ENCODE measurements at regions not wholly inside any gene's neighbourhood (a gene's known extent, or its start where the extent isn't known, plus 50 kb on each side); places are given as distances from the start of the nearest gene placed in this dataset.
A peak's percentile ranks its signal among the peaks of the same experiment; 100 is the strongest.
"Not testable (repeated sequence)": the region's sequence is repeated elsewhere in the genome, so short reads cannot be mapped to it uniquely, and the experiment has no call there.

GRCh38 chr7:68712956-68713495 lies 885.2 kb upstream of the AUTS2 start:
- Histone ChIP-seq H3K4me3 (no peak overlapping the region), H4K20me1 (no peaks in the 10 kb centered on the region), H3K4me1 (peaks cover 0 to 4% (median under 1%) of the 10 kb centered on the region in 10 experiments; a peak in 5 of 20 replicates), H3K9ac (no peak overlapping the region), H3K27ac (no peak overlapping the region), H3K36me3 (no peaks in the 10 kb centered on the region), H3K4me2 (no peak overlapping the region), H3K27me3 (no peaks in the 10 kb centered on the region), H3K9me3 (replicated peaks in 1 of 11) (peaks cover 0 to 14% (median 0%) of the 10 kb centered on the region in 11 experiments; a peak in 7 of 22 replicates)
- TF ChIP-seq Cebpa-rat (IDR thresholded peaks at IDR 0.05): no peak

- not testable (repeated sequence) for H3K9ac ChIP-seq; H3K36me3 ChIP-seq; H3K27me3 ChIP-seq; H3K9me3 ChIP-seq (replicated peaks in 1 of 11); H3K27ac ChIP-seq; H3K4me2 ChIP-seq; H3K4me1 ChIP-seq; H4K20me1 ChIP-seq; H3K4me3 ChIP-seq
These were observed 884.1 kb upstream of the AUTS2 start for GRCh38 chr7:68714135-68714534.

GRCh38 chr7:68715907-68716306 lies 882.4 kb upstream of the AUTS2 start:
- no peak for TF ChIP-seq Cebpa-rat (IDR thresholded peaks at IDR 0.05)
- H3K4me2 ChIP-seq: no peak overlapping the region
- H3K4me1 ChIP-seq: peaks cover 0 to 6% (median 3%) of the 10 kb centered on the region in 10 experiments; a peak in 11 of 20 replicates
- no peaks in the 10 kb centered on the region for H3K27me3 ChIP-seq
- H3K36me3 ChIP-seq: no peaks in the 10 kb centered on the region
- no peaks in the 10 kb centered on the region for H4K20me1 ChIP-seq
- no peak overlapping the region for H3K9ac ChIP-seq
- H3K4me3 ChIP-seq: no peak overlapping the region
- H3K27ac ChIP-seq: no peak overlapping the region
- H3K9me3 ChIP-seq (replicated peaks in 1 of 11): no peaks in the 10 kb centered on the region

GRCh38 chr7:68717176-68717575 lies 881.1 kb upstream of the AUTS2 start:
- no peak overlapping the region for H3K27ac ChIP-seq
- no peaks in the 10 kb centered on the region for H3K27me3 ChIP-seq
- H3K4me3 ChIP-seq: no peak overlapping the region
- H3K9ac ChIP-seq: no peak overlapping the region
- H4K20me1 ChIP-seq: no peaks in the 10 kb centered on the region
- H3K9me3 ChIP-seq (replicated peaks in 1 of 11): no peaks in the 10 kb centered on the region
- no peak overlapping the region for H3K4me2 ChIP-seq
- TF ChIP-seq Cebpa-rat (IDR thresholded peaks at IDR 0.05): no peak
- no peaks in the 10 kb centered on the region for H3K36me3 ChIP-seq
- H3K4me1 ChIP-seq: peaks cover 0 to 9% (median 5%) of the 10 kb centered on the region in 10 experiments; a peak in 11 of 20 replicates

GRCh38 chr7:68718097-68718551 lies 880.2 kb upstream of the AUTS2 start:
- TF ChIP-seq Cebpa-rat (IDR thresholded peaks at IDR 0.05): no peak
- no peaks in the 10 kb centered on the region for H3K27me3 ChIP-seq
- H3K4me3 ChIP-seq: no peak overlapping the region
- no peak overlapping the region for H3K27ac ChIP-seq
- no peak overlapping the region for H3K4me2 ChIP-seq
- H3K36me3 ChIP-seq: no peaks in the 10 kb centered on the region
- no peaks in the 10 kb centered on the region for H3K9me3 ChIP-seq (replicated peaks in 1 of 11)
- H3K4me1 ChIP-seq: peaks cover 0 to 9% (median 5%) of the 10 kb centered on the region in 10 experiments; a peak in 11 of 20 replicates
- no peaks in the 10 kb centered on the region for H4K20me1 ChIP-seq
- no peak overlapping the region for H3K9ac ChIP-seq

- no peak for TF ChIP-seq Cebpa-rat (IDR thresholded peaks at IDR 0.05)
- H3K9me3 ChIP-seq (replicated peaks in 1 of 11): no peaks in the 10 kb centered on the region
- H3K36me3 ChIP-seq: no peaks in the 10 kb centered on the region
- no peaks in the 10 kb centered on the region for H3K27me3 ChIP-seq
- no peak overlapping the region for H3K27ac ChIP-seq
- no peaks in the 10 kb centered on the region for H4K20me1 ChIP-seq
- H3K4me3 ChIP-seq: no peak overlapping the region
- H3K4me2 ChIP-seq: peak overlapping the region in 6 of 11 experiments; percentile 14 to 40 (median 24); a peak in 7 of 22 replicates
- no peak overlapping the region for H3K9ac ChIP-seq
- H3K4me1 ChIP-seq: peaks cover 0 to 9% (median 5%) of the 10 kb centered on the region in 10 experiments; a peak in 11 of 20 replicates
These were observed 877.6 kb upstream of the AUTS2 start for GRCh38 chr7:68720697-68721096.

- no peaks in the 10 kb centered on the region for H3K9me3 ChIP-seq (replicated peaks in 1 of 11)
- H3K9ac ChIP-seq: no peak overlapping the region
- no peaks in the 10 kb centered on the region for H3K36me3 ChIP-seq
- no peaks in the 10 kb centered on the region for H3K27me3 ChIP-seq
- no peaks in the 10 kb centered on the region for H4K20me1 ChIP-seq
- H3K4me2 ChIP-seq: no peak overlapping the region
- TF ChIP-seq Cebpa-rat (IDR thresholded peaks at IDR 0.05): no peak
- H3K4me3 ChIP-seq: no peak overlapping the region
- H3K27ac ChIP-seq: no peak overlapping the region
- peaks cover 0 to 9% (median 5%) of the 10 kb centered on the region in 10 experiments; a peak in 11 of 20 replicates for H3K4me1 ChIP-seq
These were observed 876.2 kb upstream of the AUTS2 start for GRCh38 chr7:68722044-68722443.

- peak overlapping the region in 1 of 11 experiments; percentile 34; a peak in 1 of 22 replicates for H3K27ac ChIP-seq
- no peak overlapping the region for H3K4me3 ChIP-seq
- no peaks in the 10 kb centered on the region for H4K20me1 ChIP-seq
- H3K27me3 ChIP-seq: no peaks in the 10 kb centered on the region
- no peak overlapping the region for H3K9ac ChIP-seq
- TF ChIP-seq Cebpa-rat (IDR thresholded peaks at IDR 0.05): no peak
- H3K9me3 ChIP-seq (replicated peaks in 1 of 11): no peaks in the 10 kb centered on the region
- no peak overlapping the region for H3K4me2 ChIP-seq
- H3K36me3 ChIP-seq: no peaks in the 10 kb centered on the region
- H3K4me1 ChIP-seq: peaks cover 0 to 18% (median 8%) of the 10 kb centered on the region in 10 experiments; a peak in 11 of 20 replicates
These were observed 873.3 kb upstream of the AUTS2 start for GRCh38 chr7:68724965-68725364.

- no peak for TF ChIP-seq Cebpa-rat (IDR thresholded peaks at IDR 0.05)
- H3K27ac ChIP-seq: no peak overlapping the region
- peaks cover 0 to 10% (median 3%) of the 10 kb centered on the region in 10 experiments; a peak in 8 of 20 replicates for H3K4me1 ChIP-seq
These were observed 872.2 kb upstream of the AUTS2 start for GRCh38 chr7:68725843-68726785.

GRCh38 chr7:68728720-68729119 lies 869.6 kb upstream of the AUTS2 start:
- not testable (repeated sequence) for H3K9ac ChIP-seq; H3K27me3 ChIP-seq; H3K4me3 ChIP-seq; H3K4me1 ChIP-seq; H3K4me2 ChIP-seq; H3K9me3 ChIP-seq (replicated peaks in 1 of 11); H3K27ac ChIP-seq; H3K36me3 ChIP-seq; H4K20me1 ChIP-seq

More at GRCh38 chr7:68725843-68726785, 872.2 kb upstream of the AUTS2 start:
- Histone ChIP-seq H3K4me3 (no peak overlapping the region), H4K20me1 (no peaks in the 10 kb centered on the region), H3K27me3 (no peaks in the 10 kb centered on the region), H3K4me2 (no peak overlapping the region), H3K9me3 (replicated peaks in 1 of 11) (no peaks in the 10 kb centered on the region), H3K36me3 (no peaks in the 10 kb centered on the region), H3K9ac (no peak overlapping the region)

All from BLaER1 treated with 17β-estradiol and CSF1 and Interleukin-3, amounts not matched to agents 10 nM and 100 nM (cell line).